ENCODE measurements at regions not wholly inside any gene's neighbourhood (a gene's known extent, or its start where the extent isn't known, plus 50 kb on each side); places are given as distances from the start of the nearest gene placed in this dataset.

DNA sequence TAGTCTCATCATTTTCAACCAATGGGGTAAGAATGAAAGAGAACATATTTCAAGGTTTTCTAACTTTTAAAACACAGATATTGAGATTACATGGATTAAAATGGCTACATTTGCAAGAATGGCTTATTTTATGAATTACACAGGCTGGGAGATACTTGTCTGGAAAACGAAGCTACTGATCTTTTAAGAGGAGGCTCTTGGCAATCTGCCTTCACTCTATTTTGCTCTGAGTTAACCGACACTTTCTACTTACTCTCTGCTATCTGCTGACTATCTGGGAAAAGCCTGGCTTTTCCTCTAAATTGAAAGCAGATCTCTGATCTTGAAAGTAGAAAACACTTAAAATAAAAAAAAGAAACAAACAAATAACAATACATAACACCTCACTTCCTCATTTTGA is 325.4 kb upstream of the LINC00305 start:
- H3K4me2 ChIP-seq (ENCODE audit: low read length), result no peak overlapping the region
- TF ChIP-seq, protein P1, sequence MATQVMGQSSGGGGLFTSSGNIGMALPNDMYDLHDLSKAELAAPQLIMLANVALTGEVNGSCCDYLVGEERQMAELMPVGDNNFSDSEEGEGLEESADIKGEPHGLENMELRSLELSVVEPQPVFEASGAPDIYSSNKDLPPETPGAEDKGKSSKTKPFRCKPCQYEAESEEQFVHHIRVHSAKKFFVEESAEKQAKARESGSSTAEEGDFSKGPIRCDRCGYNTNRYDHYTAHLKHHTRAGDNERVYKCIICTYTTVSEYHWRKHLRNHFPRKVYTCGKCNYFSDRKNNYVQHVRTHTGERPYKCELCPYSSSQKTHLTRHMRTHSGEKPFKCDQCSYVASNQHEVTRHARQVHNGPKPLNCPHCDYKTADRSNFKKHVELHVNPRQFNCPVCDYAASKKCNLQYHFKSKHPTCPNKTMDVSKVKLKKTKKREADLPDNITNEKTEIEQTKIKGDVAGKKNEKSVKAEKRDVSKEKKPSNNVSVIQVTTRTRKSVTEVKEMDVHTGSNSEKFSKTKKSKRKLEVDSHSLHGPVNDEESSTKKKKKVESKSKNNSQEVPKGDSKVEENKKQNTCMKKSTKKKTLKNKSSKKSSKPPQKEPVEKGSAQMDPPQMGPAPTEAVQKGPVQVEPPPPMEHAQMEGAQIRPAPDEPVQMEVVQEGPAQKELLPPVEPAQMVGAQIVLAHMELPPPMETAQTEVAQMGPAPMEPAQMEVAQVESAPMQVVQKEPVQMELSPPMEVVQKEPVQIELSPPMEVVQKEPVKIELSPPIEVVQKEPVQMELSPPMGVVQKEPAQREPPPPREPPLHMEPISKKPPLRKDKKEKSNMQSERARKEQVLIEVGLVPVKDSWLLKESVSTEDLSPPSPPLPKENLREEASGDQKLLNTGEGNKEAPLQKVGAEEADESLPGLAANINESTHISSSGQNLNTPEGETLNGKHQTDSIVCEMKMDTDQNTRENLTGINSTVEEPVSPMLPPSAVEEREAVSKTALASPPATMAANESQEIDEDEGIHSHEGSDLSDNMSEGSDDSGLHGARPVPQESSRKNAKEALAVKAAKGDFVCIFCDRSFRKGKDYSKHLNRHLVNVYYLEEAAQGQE (IDR thresholded peaks at IDR 0.05; ENCODE audit: borderline replicate concordance), result no peak
- TF ChIP-seq CTCF (IDR thresholded peaks at IDR 0.05; ENCODE audit: poor library complexity, severe bottlenecking) (no peak), MXI1 (conservative IDR thresholded peaks at IDR 0.05; ENCODE audit: poor library complexity, severe bottlenecking) (no peak), EZH2 (IDR thresholded peaks at IDR 0.05; ENCODE audit: borderline replicate concordance, insufficient read depth, low read length, poor library complexity, severe bottlenecking) (no peak), POLR2AphosphoS5 (IDR thresholded peaks at IDR 0.05) (no peak), TAF1 (IDR thresholded peaks at IDR 0.05; ENCODE audit: low read depth) (no peak), RAD21 (conservative IDR thresholded peaks at IDR 0.05) (no peak), SMC3 (conservative IDR thresholded peaks at IDR 0.05; ENCODE audit: poor library complexity) (no peak), EP300 (conservative IDR thresholded peaks at IDR 0.05; ENCODE audit: poor library complexity, severe bottlenecking) (no peak)
- H4K20me1 ChIP-seq (ENCODE audit: insufficient read depth), result no peaks in the 10 kb centered on the region
- no peaks in the 10 kb centered on the region for H3K9me3 ChIP-seq (ENCODE audit: low read length)
- H3K9me2 ChIP-seq (ENCODE audit: insufficient read depth, low read length), result no peaks in the 10 kb centered on the region
- no peak overlapping the region for H3K4me3 ChIP-seq (ENCODE audit: low read length)
- no peak overlapping the region for H3K9ac ChIP-seq (ENCODE audit: low read length)
- no peaks in the 10 kb centered on the region for H3K36me3 ChIP-seq (ENCODE audit: insufficient read depth, low read length)
- H3F3A ChIP-seq (ENCODE audit: insufficient read depth, low read length, poor library complexity, severe bottlenecking), result no peaks in the 10 kb centered on the region
- H3K27me3 ChIP-seq (ENCODE audit: insufficient read depth, low read depth, low read length), result no peaks in the 10 kb centered on the region
- no peak overlapping the region for H3K27ac ChIP-seq (ENCODE audit: low read length)
- no peak overlapping the region for H2AFZ ChIP-seq (ENCODE audit: low read depth, low read length)
- no peaks in the 10 kb centered on the region for H3K79me2 ChIP-seq (replicated peaks; ENCODE audit: insufficient read depth, low read length)

DNA sequence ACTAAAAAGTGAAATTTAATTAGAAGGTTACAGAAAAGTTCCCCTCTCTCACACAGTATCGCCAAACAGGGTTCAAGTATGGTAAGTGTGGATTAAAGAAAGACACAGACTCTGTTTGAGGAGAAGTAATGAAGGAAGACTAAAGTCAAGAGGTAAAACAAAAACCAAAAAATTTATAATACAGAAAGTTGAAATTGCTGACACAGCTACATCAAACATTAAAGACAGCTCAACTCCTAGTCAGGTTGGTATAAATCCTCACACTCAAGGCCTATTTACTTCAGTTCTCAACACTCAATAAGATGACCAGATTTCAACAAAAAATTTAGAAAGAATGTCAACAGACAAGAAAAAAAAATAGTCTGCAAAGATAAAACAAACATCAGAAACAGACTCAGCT is 300.5 kb upstream of the LINC00305 start:
- no peaks in the 10 kb centered on the region for H3K79me2 ChIP-seq (replicated peaks; ENCODE audit: insufficient read depth, low read length)
- H4K20me1 ChIP-seq (ENCODE audit: insufficient read depth), result no peaks in the 10 kb centered on the region
- H2AFZ ChIP-seq (ENCODE audit: low read depth, low read length), result no peak overlapping the region
- no peaks in the 10 kb centered on the region for H3K9me2 ChIP-seq (ENCODE audit: insufficient read depth, low read length)
- no peaks in the 10 kb centered on the region for H3K36me3 ChIP-seq (ENCODE audit: insufficient read depth, low read length)
- no peak overlapping the region for H3K9ac ChIP-seq (ENCODE audit: low read length)
- no peak for TF ChIP-seq RAD21 (conservative IDR thresholded peaks at IDR 0.05)
- no peak for TF ChIP-seq POLR2AphosphoS5 (IDR thresholded peaks at IDR 0.05)
- no peak for TF ChIP-seq EZH2 (IDR thresholded peaks at IDR 0.05; ENCODE audit: borderline replicate concordance, insufficient read depth, low read length, poor library complexity, severe bottlenecking)
- TF ChIP-seq TAF1 (IDR thresholded peaks at IDR 0.05; ENCODE audit: low read depth), result no peak
- no peak for TF ChIP-seq CTCF (IDR thresholded peaks at IDR 0.05; ENCODE audit: poor library complexity, severe bottlenecking)
- no peak for TF ChIP-seq SMC3 (conservative IDR thresholded peaks at IDR 0.05; ENCODE audit: poor library complexity)
- TF ChIP-seq MXI1 (conservative IDR thresholded peaks at IDR 0.05; ENCODE audit: poor library complexity, severe bottlenecking), result no peak
- H3K27ac ChIP-seq (ENCODE audit: low read length), result no peak overlapping the region
- no peak overlapping the region for H3K4me2 ChIP-seq (ENCODE audit: low read length)
- H3K4me3 ChIP-seq (ENCODE audit: low read length), result no peak overlapping the region
- no peaks in the 10 kb centered on the region for H3F3A ChIP-seq (ENCODE audit: insufficient read depth, low read length, poor library complexity, severe bottlenecking)
- no peaks in the 10 kb centered on the region for H3K27me3 ChIP-seq (ENCODE audit: insufficient read depth, low read depth, low read length)
- H3K9me3 ChIP-seq (ENCODE audit: low read length), result no peaks in the 10 kb centered on the region

All from neural cell (in vitro differentiated cells).